ENCODE measurements at regions not wholly inside any gene's neighbourhood (a gene's known extent, or its start where the extent isn't known, plus 50 kb on each side); places are given as distances from the start of the nearest gene placed in this dataset.

DNA sequence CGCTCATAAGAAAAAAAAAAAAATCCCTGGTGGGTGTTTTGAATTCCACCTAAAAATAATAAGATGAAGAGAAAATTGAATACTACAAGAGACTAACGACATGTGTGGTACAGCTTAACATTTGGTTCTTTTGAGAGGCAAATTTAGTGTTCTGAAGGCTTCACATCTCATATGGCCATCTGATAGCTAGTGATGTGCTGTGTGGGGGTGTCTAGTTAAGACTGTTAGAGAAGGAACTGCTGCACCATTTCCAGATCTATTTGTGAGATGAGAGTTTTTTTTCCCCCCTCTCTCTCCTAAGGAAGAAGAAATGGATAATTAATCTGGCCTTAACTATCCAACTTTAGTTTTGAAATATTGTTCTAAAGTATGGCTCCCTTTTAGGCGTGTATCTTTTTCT, 321.6 kb downstream of the SLC4A3 start:
- TF ChIP-seq, protein P1, sequence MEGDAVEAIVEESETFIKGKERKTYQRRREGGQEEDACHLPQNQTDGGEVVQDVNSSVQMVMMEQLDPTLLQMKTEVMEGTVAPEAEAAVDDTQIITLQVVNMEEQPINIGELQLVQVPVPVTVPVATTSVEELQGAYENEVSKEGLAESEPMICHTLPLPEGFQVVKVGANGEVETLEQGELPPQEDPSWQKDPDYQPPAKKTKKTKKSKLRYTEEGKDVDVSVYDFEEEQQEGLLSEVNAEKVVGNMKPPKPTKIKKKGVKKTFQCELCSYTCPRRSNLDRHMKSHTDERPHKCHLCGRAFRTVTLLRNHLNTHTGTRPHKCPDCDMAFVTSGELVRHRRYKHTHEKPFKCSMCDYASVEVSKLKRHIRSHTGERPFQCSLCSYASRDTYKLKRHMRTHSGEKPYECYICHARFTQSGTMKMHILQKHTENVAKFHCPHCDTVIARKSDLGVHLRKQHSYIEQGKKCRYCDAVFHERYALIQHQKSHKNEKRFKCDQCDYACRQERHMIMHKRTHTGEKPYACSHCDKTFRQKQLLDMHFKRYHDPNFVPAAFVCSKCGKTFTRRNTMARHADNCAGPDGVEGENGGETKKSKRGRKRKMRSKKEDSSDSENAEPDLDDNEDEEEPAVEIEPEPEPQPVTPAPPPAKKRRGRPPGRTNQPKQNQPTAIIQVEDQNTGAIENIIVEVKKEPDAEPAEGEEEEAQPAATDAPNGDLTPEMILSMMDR (IDR thresholded peaks at IDR 0.05; ENCODE audit: low read depth, low read length, poor library complexity, severe bottlenecking), result no peak
- TF ChIP-seq EZH2phosphoT487 (IDR thresholded peaks at IDR 0.05; ENCODE audit: borderline replicate concordance, low read length), result no peak
